Epidermal melanocyte (primary cell): ENCODE measurements at regions not wholly inside any gene's neighbourhood (a gene's known extent, or its start where the extent isn't known, plus 50 kb on each side); places are given as distances from the start of the nearest gene placed in this dataset.

ENCODE experiments used
- DNase-seq: peaks from one replicate; pipeline ENCODE4 v3.0.0; 2011; ENCODE audit warnings: low spot score; ENCODE audit not compliant: insufficient read length

DNA sequence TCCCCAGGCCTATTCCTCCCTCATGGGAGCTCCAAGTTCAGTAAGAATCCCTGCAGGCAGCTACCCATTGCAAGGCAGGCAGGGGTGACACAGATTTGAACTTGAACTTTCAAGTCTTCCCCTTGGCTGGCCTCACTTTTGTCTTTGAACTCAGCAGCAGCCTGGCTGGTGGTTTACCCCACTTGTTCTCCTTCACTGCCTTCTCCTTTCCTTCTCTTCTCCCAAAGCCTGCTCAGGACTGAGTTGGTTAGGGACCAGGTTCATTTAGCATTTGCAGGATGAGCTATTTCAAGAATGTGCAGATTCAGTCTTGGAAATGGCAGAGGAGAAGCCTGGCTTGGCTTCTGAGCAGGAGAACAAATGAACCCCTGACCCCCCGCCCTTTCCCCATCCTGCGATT lies 67.7 kb upstream of the TBX3 start:
- no peak for DNase-seq

DNA sequence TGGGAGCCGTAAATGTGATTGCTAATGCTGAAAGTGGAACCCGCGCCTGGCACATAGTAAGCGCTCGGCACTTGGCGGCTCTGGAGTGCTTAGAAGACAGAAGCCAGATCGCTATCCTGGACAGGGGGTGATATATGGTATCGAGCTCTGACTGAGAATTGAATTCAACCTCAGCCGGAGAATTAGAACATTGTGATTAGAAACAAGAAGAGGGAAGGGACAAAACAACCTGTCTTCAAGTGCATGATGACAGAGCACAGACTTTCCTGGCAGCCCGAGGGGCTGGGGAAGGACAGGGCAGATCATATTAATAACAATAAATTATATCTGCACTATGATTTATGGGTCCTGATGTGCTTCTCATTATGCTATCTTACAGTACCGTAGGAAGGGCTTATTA lies 66.9 kb upstream of the TBX3 start:
- no peak for DNase-seq

DNA sequence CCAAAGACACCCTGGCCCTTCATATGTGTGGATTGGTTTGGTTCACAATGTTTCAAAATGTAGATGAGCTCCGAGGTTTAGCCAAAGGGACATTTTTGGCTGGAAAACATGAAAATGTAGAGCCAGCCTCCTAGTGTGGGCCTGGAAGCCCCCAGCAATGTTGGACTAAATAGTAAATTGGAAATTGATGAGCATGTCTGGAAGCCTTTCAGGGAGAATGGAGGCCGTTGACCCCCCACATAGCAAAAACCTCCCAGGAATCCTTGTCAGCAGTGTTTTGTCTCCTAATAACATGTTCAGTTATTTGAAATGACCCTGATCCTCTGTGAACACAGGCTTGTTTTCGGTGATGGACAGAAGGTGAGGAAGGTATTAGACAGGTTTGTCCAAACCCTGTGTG lies 65.1 kb upstream of the TBX3 start:
- no peak for DNase-seq

DNA sequence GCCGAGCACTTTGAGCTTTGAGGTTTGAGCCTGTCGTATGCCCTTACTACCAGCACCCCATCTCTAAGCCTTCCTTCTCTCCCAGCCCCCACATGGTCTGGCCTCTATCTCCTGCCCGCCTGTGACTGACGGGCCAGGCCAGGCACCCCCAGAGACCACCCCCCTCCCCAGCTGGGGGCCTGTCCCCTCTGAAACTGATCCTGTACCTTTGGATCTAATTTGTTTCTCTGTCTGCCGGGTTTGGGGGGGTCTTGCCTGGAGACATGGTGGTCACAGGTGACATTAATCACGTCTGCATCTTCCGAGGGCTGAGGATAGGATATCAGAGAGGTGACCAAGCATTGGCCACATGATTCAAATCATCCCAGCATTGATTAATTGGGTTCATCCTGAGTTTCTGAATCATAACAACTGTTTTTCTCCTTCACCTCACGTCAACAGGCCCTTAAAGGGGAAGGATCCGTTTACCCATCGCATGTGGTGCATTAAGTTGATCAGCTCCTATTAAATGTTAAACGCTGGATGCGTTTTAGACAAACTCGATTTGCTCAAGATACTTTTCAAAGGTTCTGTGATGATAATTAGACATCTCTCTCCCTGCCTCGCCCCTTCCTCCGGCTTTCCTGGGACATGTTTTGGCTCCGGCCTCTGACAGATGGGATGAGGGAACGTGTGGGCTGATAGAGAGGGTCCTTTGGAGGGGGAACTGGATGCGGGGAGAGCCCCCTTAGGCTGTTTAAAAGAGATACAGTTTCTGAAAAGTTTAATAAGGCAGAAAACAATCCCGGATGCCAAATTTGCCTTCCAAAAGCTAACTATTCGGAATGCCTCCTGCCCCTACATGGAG lies 63.3 kb upstream of the TBX3 start:
- DNase-seq: no peak

DNA sequence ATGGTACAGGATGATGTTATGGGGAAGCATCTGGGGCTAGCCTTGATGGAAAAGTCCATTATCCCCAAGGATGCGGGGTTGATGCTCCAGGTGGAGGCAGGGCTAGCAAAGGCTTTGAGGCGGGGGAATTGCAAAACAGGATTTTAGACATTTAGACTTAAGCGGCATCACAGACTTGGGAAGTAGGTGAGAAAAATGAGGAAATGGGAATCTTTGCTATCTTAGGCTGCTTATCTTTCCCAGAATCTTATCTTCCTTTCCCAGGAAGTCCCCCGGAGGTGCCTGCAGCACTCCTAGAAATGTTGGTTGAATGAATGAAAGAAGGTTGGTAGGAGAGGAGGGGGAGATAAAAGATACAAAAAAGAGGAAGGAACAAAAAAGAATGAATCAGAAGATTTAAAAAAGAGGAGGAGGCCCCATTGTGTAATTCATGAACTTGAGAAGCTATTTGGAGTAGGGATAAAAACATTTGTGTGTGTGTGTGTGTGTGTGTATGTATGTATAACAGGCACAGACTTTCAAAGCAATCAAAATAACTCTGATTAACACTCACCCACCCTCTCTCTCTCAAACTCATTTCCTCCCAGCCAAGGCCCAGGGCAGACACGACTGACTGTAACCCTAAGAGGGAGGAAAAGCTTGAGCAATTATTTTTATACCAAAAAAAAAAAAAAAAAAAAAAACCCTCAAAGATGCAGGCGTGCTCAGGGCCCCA lies 62.5 kb upstream of the TBX3 start:
- DNase-seq: no peak

DNA sequence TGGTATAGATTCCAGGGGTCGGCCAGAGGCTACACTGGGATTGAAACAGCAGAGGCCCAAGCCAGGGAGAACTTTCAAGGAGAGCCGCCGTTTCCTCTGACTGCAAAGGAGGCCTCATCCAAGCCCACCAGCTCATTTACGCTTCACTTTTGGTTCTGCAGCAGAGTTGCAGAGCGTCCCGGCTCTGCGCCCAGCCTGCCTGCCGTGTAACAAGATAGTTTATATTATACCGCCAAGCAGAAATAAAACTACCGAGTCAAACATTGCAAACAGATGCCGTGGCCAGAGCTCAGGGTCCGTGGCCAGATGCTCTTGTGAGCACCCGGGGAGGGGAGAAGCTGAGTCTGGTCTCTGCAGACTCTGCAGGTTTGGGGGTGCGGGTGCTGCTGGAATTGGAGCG lies 60.7 kb upstream of the TBX3 start:
- no peak for DNase-seq

DNA sequence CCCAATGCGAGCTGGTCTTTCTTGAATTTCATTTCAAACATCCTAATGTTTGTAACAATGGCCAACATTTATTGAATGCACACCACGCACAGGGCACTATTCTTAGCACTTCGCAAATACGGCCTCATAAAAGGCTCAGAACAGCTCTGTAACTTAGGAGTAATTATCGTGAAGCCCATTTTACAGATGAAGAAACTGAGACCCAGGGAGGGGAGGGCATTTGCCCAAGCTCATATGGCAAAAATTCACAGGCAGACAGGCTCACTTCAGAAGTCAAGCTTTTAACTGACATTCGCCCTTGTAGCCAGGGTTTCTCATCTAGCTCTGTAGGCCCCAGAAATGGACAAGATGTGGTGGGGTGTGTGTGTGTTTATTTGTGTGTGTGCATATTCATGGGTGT lies 60.3 kb upstream of the TBX3 start:
- DNase-seq: no peak

DNA sequence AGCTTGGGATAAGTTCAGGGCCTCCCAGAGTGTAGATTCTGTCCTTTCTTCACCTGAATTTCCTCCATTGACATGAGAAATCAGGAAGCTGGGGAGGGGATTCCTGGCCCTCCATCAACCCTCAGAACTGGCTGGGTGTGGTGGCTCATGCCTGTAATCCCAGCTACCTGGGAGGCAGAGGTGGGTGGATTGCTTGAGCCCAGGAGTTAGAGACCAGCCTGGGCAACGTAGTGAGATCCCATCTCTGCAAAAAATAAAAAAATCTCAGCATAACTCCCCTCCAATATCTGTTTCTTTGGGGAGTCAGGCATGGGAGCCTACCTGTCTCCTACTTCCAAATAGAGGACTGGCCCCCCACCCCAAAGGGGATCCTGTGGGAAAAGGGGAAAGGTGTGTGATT lies 59.8 kb upstream of the TBX3 start:
- DNase-seq: no peak

DNA sequence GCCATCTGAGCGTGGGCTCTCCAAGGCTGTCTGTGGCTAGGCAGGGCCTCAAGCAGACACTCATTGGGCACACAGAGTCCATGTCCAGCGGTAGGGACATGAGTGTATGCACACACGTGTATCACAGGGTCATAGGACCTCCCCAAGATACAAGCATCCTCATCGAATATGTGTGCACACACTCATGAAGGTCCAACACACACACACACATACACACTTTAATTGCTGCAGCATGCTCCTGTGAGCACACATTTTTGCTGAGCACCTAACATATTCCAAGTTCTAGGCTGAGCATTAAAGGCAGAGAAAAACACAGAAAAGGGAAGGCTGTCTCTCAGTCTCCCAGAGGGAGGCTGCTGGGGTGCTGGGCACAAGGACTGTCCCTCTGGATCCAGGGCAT lies 59.3 kb upstream of the TBX3 start:
- no peak for DNase-seq

DNA sequence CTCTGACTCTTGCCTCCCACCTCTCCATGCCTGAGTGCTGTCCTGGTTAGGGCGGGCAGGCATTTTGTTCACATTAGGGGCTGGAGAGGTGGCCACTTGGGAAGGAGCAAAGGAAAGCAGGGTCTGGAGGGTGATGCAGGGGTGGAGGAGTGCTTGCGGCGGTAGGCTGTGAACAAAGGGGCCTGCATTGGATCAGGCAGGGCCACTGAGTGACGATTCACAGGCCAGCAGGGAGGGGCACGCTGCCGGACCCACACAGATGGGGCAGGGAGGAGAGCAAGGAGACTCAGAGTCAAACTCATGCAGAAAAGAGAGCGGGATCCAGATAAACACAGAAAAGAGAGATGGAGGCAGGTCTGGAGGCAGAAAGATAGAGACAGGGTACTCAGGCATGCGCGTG lies 58.4 kb upstream of the TBX3 start:
- DNase-seq: no peak

DNA sequence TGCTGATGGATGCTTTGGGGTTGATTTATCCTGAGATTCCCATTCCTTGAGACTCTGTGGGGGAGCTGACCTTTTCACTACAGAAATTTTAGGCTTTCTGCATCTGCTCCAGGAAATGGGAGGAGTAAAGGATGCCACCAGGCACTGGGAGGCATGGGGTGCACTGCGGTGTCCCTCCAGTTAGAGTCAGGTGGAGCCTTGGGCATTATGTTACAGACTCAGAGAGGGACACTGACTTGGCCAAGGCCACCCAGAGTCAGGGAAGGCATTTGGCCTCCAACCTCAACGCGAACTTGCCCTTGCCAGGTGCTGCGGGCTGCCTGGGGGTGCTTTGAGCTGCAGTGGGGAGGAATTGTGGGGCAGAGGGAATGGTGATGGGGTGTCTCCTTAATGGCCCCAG lies 58.0 kb upstream of the TBX3 start:
- no peak for DNase-seq

DNA sequence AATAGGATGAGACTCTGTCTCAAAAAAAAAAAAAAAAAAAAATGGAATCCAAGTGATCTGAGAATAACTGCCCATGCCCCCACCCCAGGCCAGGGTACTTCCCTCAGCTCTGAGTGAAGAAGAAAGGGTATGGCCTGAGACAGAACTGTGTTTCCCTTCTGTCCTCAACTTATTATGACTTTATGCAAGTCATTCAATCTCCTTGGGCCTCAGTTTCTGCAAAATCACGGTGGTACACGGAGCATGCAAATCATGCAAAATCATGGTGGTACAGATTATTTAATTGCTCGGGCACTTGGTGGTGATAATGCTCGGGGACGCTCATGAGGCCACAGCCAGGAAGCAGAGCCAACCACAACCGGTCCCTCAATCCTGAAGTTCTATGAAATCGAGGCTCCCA lies 56.5 kb upstream of the TBX3 start:
- no peak for DNase-seq

DNA sequence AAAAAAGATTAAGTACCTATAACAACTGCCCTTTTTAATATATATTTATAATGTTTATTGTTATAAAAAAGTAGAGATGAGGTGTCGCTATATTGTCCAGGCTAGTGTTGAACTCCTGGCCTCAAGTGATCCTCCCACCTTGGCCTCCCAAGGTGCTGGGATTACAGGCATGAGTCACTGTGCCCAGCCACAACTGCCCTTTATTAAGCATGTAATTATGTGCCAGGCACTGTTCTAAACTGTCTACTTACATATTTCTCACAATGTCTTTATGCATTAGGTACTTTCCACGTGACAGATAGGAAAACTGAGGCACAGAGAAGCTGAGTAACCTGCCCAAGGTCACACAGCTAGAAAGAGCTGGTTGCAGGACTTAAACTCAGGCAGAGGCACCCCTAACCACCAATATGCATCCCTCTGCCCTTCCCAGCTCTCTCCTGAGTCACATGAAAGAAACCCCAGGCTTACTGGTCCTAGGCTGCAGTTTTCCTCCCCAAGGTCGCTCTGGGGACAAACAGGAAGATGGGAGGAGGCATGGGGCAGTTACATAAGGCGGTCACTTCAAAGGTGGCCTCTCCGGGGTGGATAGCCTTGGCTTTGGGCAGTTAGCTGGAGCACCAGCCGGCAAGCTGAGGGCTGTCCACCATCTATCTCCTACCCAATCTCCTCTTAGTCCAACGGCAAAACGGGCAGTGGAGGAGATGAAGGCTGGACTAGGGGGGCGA lies 54.6 kb upstream of the TBX3 start:
- DNase-seq: no peak

DNA sequence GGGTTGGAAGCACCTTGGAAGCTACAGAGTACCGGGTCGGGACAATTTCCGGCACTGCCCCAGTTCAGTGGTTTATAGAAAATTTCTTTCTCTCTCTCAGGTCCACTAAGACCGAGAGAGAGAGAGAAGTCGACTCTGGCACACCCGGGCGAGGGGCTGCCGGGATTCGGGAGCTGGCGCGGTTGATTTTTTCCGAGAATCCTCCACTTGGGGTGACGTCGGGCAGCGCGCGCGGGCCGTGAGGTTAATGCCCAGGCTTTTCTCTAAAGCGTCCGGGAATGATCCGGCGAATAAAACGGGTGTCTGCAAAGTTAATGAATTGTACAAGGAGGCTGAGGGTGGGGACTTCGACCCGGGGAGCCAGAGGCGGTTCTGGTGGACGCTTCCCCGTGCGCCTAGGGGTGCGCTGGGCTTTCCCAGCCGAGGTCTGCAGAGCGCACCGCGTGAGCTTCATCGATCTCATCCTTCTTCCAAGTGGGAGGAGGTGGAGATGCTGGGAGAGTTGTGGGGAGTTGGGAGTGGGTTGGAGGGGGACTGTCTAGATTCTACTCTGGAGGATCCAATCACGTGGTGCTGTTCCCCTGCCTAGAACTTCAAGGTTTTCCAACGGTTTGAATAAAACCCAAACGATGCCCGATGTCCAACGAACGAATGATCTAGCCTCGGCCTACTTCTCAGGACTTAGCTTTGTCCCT lies 51.9 kb upstream of the TBX3 start:
- no peak for DNase-seq

DNA sequence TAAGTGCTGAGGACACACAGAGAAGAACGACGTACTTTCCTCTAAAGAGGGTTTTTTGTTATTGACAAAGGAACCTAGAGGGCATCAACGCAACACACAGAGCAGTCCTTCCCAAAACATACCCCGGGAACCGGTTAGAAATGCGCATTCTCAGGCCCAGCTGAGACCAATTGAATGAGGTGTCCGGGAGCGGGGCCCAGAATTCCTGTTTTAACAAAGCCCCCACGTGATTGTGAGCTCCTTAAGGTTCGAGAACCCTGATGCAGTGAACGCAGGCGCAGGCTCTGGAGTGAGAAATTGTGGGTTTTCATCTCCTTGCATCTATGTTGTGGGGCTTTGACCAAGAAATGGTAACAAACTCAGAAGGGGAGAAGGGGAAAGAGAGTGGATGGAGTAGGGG lies 51.0 kb upstream of the TBX3 start:
- no peak for DNase-seq

DNA sequence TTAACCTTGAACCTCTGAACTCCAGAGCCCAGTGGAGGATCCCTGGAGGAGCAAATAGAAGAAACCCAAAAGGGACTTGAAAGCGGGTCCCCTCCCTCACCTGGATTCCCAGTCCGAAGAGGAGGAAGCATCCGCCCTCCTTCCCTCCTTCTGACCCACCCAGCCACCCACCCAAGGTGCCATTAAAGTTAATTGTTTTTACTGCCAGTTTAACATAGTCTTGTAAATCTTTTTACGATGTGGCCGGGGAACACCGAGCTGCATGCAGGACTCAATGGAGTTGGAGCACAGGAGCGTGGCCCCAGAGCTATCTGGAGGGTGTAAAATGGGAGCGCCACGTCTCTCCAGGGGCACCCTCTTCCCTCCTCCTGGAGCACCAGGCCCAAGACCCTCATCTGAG lies 49.9 kb upstream of the TBX3 start:
- no peak for DNase-seq
